MCF 10A (cell line): ENCODE measurements at regions not wholly inside any gene's neighbourhood (a gene's known extent, or its start where the extent isn't known, plus 50 kb on each side); places are given as distances from the start of the nearest gene placed in this dataset.

ENCODE experiments used
- BruUV-seq: library from RNA; stranded (reverse); fragments of 400-500 nt; replicated peaks from 2 replicates; lab custom pipeline; 2021; lab: Mats Ljungman, UMichigan
- CTCF ChIA-PET: fragments of 300-600 bp; sonication (Branson Sonifier 250); formaldehyde crosslinking; extraction: SDS; loops from one replicate; lab custom pipeline; 2021; ENCODE audit warnings: antibody characterized with exemption, inconsistent platforms; lab: Yijun Ruan, JAX
- POLR2A ChIA-PET: fragments of 300-600, 350-650 bp; sonication (Branson Sonifier 250); formaldehyde crosslinking; extraction: SDS; loops from one replicate; lab custom pipeline; 2020; ENCODE audit warnings: antibody characterized with exemption, inconsistent platforms; lab: Yijun Ruan, JAX
- DNase-seq: peaks from one replicate; pipeline ENCODE4 v3.0.0-alpha.2; 2018; ENCODE audit not compliant: unreplicated experiment
- H3K27ac Mint-ChIP-seq: one replicate; pipeline ENCODE4 v1.8.0; 2022; ENCODE audit warnings: mild to moderate bottlenecking, low read depth, mixed read lengths; ENCODE audit not compliant: unreplicated experiment
- H3K27me3 Mint-ChIP-seq: one replicate; pipeline ENCODE4 v1.8.0; 2022; ENCODE audit warnings: mixed read lengths; ENCODE audit not compliant: insufficient read depth, unreplicated experiment
- H3K36me3 Mint-ChIP-seq: one replicate; pipeline ENCODE4 v1.8.0; 2022; ENCODE audit warnings: mild to moderate bottlenecking, moderate library complexity, mixed read lengths; ENCODE audit not compliant: insufficient read depth, unreplicated experiment
- H3K4me1 Mint-ChIP-seq: one replicate; pipeline ENCODE4 v1.8.0; 2022; ENCODE audit warnings: mixed read lengths; ENCODE audit not compliant: insufficient read depth, unreplicated experiment
- H3K4me3 Mint-ChIP-seq: one replicate; pipeline ENCODE4 v1.8.0; 2022; ENCODE audit warnings: mild to moderate bottlenecking, moderate library complexity, mixed read lengths; ENCODE audit not compliant: unreplicated experiment
- H3K9me3 Mint-ChIP-seq: one replicate; pipeline ENCODE4 v1.8.0; 2022; ENCODE audit warnings: mixed read lengths; ENCODE audit not compliant: unreplicated experiment
- CTCF ChIP-seq: fragments of 200-600 bp; IDR thresholded peaks from one replicate; pipeline ENCODE4 v1.8.0; 2022; ENCODE audit warnings: antibody characterized with exemption, mild to moderate bottlenecking; ENCODE audit not compliant: unreplicated experiment
- intact Hi-C: fragments of 100-400 bp; cut with micrococcal nuclease; formaldehyde crosslinking; loops from 2 replicates; pipeline ENCODE4 v1.14.1; 2022

GRCh38 chr13:86933676-86934075, 737.5 kb upstream of the SLITRK5 start:
- TF ChIP-seq CTCF: no peak
- DNase-seq: no peak
- Mint-ChIP-seq H3K27ac (no peak overlapping the region), H3K4me1 (no peaks in the 10 kb centered on the region), H3K4me3 (no peak overlapping the region), H3K36me3 (no peaks in the 10 kb centered on the region), H3K9me3 (no peaks in the 10 kb centered on the region), H3K27me3 (no peaks in the 10 kb centered on the region)
- ChIA-PET POLR2A (no interaction called here), CTCF (no interaction called here)
- no TSS peak for BruUV-seq
- intact Hi-C loops: no loop called here

- no peaks in the 10 kb centered on the region for H3K27me3 Mint-ChIP-seq
- ChIA-PET POLR2A (no interaction called here), CTCF (no interaction called here)
- no peak for TF ChIP-seq CTCF
- intact Hi-C loops: no loop called here
- H3K36me3 Mint-ChIP-seq: no peaks in the 10 kb centered on the region
- no peaks in the 10 kb centered on the region for H3K9me3 Mint-ChIP-seq
- BruUV-seq: no TSS peak
- no peak overlapping the region for H3K27ac Mint-ChIP-seq
- DNase-seq: no peak
- no peak overlapping the region for H3K4me3 Mint-ChIP-seq
- no peaks in the 10 kb centered on the region for H3K4me1 Mint-ChIP-seq
Measured at GRCh38 chr13:86937316-86937715, 733.9 kb upstream of the SLITRK5 start.

GRCh38 chr13:86945584-86945983, 725.6 kb upstream of the SLITRK5 start:
- peak; percentile 42 for DNase-seq
- H3K4me1 Mint-ChIP-seq: no peaks in the 10 kb centered on the region
- POLR2A ChIA-PET: interaction anchor here (0.6 to 1.1 kb wide), 2 partner anchors 726 to 1659 kb away, joined by 3 to 4 read pairs; no protein-coding TSS in a partner anchor
- H3K27me3 Mint-ChIP-seq: no peaks in the 10 kb centered on the region
- no TSS peak for BruUV-seq
- no peaks in the 10 kb centered on the region for H3K36me3 Mint-ChIP-seq
- no peak overlapping the region for H3K27ac Mint-ChIP-seq
- no peak for TF ChIP-seq CTCF
- H3K4me3 Mint-ChIP-seq: no peak overlapping the region
- CTCF ChIA-PET: interaction anchor here (0.6 kb wide), 1 partner anchor 13 kb away, joined by 3 read pairs; no protein-coding TSS in a partner anchor
- intact Hi-C loops: no loop called here
- no peaks in the 10 kb centered on the region for H3K9me3 Mint-ChIP-seq

- H3K27me3 Mint-ChIP-seq: no peaks in the 10 kb centered on the region
- intact Hi-C loops: no loop called here
- DNase-seq: no peak
- H3K4me3 Mint-ChIP-seq: no peak overlapping the region
- CTCF ChIA-PET: no interaction called here
- H3K36me3 Mint-ChIP-seq: no peaks in the 10 kb centered on the region
- no TSS peak for BruUV-seq
- no peaks in the 10 kb centered on the region for H3K4me1 Mint-ChIP-seq
- H3K9me3 Mint-ChIP-seq: no peaks in the 10 kb centered on the region
- H3K27ac Mint-ChIP-seq: no peak overlapping the region
- TF ChIP-seq CTCF: no peak
- POLR2A ChIA-PET: interaction anchor here (0.8 kb wide), 1 partner anchor 27 kb away, joined by 3 read pairs; no protein-coding TSS in a partner anchor
Measured at GRCh38 chr13:86946734-86947133, 724.4 kb upstream of the SLITRK5 start.
